Testis (tissue), 2 donors: ENCODE measurements at regions not wholly inside any gene's neighbourhood (a gene's known extent, or its start where the extent isn't known, plus 50 kb on each side); places are given as distances from the start of the nearest gene placed in this dataset.
A peak's percentile ranks its signal among the peaks of the same experiment; 100 is the strongest.

Experiments used
- DNase-seq: peaks from one replicate; pipeline ENCODE4 v3.0.0-alpha.2; 2019
- H3K27ac ChIP-seq, 2 donors: fragments of 200-600 bp; sonication (generic); one replicate each; pipeline ENCODE4 v1.5.1; 2019
- H3K27me3 ChIP-seq: fragments of 200-600 bp; sonication (generic); one replicate; pipeline ENCODE4 v1.5.1; 2019
- H3K36me3 ChIP-seq: fragments of 200-600 bp; sonication (generic); one replicate; pipeline ENCODE4 v1.5.1; 2017; ENCODE audit warnings: low read depth; ENCODE audit errors: missing control alignments
- H3K4me1 ChIP-seq: fragments of 200-600 bp; sonication (generic); one replicate; pipeline ENCODE4 v1.5.1; 2019
- H3K4me3 ChIP-seq, 2 donors: fragments of 200-600 bp; sonication (generic); one replicate each; pipeline ENCODE4 v1.5.1; 2017 to 2019
- H3K9me3 ChIP-seq: fragments of 200-600 bp; sonication (generic); one replicate; pipeline ENCODE4 v1.5.1; 2017
- POLR2A ChIP-seq: fragments of 450-650 bp; IDR thresholded peaks from one replicate; pipeline ENCODE4 v1.6.1; 2017; ENCODE audit warnings: antibody characterized with exemption, mild to moderate bottlenecking, moderate library complexity
- WGBS, 2 donors: methylation state at CpG; one replicate each; pipeline ENCODE4 v1.1.5; 2018; 5-methylcytosine and 5-hydroxymethylcytosine counted together
- intact Hi-C: fragments of 100-400 bp; cut with DNase I; formaldehyde crosslinking; loops from one replicate; pipeline ENCODE4 v1.15.1; 2023; ENCODE audit warnings: low total_unique reads
- TF ChIP-seq, protein P1 (sequence below), 3 experiments: fragments of 450-650 bp in 2 of 3; fragments of 200-600 bp in 1 of 3; sonication (generic) in 1 of 3; IDR thresholded peaks; one replicate each; pipeline ENCODE4 v1.5.1; 2016 to 2019; ENCODE audit warnings: antibody characterized with exemption in 3 of 3, mild to moderate bottlenecking in 2 of 3, moderate library complexity in 1 of 3

DNA sequence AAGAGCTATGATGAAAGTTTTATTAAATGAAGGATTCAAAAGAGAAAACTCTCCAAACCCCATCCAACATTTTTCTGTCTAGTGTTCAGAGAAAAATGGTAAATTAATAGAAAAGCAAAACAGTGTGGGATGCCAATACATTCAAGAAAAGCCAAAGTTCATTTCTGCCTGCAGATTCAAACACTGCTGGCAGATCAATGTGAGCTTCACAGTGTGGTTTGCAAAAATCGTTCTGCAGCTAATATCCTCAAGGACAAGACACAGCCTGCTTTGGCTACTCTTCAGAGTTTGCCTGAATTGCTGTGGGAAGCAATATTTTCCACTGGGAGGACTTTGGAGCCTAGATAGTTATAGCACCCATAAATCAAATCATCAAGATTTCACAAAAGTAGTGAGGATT lies 619.9 kb upstream of the SUCLG2 start:
- Histone ChIP-seq H3K27me3 (no peaks in the 10 kb centered on the region), H3K36me3 (no peaks in the 10 kb centered on the region), H3K4me3 (no peak overlapping the region), H3K4me1 (no peaks in the 10 kb centered on the region), H3K27ac (no peak overlapping the region), H3K9me3 (no peaks in the 10 kb centered on the region)
- no peak for TF ChIP-seq POLR2A
- TF ChIP-seq, protein P1, sequence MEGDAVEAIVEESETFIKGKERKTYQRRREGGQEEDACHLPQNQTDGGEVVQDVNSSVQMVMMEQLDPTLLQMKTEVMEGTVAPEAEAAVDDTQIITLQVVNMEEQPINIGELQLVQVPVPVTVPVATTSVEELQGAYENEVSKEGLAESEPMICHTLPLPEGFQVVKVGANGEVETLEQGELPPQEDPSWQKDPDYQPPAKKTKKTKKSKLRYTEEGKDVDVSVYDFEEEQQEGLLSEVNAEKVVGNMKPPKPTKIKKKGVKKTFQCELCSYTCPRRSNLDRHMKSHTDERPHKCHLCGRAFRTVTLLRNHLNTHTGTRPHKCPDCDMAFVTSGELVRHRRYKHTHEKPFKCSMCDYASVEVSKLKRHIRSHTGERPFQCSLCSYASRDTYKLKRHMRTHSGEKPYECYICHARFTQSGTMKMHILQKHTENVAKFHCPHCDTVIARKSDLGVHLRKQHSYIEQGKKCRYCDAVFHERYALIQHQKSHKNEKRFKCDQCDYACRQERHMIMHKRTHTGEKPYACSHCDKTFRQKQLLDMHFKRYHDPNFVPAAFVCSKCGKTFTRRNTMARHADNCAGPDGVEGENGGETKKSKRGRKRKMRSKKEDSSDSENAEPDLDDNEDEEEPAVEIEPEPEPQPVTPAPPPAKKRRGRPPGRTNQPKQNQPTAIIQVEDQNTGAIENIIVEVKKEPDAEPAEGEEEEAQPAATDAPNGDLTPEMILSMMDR (IDR thresholded peaks at IDR 0.05), result no peak
- intact Hi-C loops, result no loop called here
- peak; percentile 54 for DNase-seq
- 20 to 21% methylated on average over 1 of the region's 1 CpG for WGBS, 2 donors

DNA sequence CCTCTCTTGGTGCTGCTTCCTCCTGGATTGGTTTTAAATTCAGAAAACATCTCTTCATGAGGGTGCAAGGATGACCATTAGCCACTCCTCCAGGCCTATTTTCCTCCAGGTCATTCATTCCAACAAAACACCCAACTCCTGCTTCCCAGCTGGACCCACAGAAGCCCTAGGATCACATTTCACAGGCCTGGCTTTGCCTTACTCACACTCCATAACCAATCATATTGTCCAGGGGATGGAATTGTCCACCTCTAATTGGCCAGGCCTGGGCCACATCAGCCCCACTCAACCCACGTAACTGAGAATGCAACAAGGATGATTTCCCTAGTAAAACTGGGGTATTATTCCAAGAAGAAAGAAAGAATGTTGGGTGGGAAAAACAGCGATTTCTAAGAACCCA lies 616.7 kb upstream of the SUCLG2 start:
- 71 to 73% methylated on average over 2 of the region's 2 CpGs for WGBS, 2 donors
- DNase-seq, result no peak
- Histone ChIP-seq H3K27ac (no peak overlapping the region), H3K4me3 (no peak overlapping the region), H3K4me1 (no peaks in the 10 kb centered on the region), H3K27me3 (no peaks in the 10 kb centered on the region), H3K36me3 (no peaks in the 10 kb centered on the region), H3K9me3 (no peaks in the 10 kb centered on the region)
- intact Hi-C loops, result no loop called here
- TF ChIP-seq, protein P1 (IDR thresholded peaks at IDR 0.05), result no peak
- TF ChIP-seq POLR2A, result no peak

DNA sequence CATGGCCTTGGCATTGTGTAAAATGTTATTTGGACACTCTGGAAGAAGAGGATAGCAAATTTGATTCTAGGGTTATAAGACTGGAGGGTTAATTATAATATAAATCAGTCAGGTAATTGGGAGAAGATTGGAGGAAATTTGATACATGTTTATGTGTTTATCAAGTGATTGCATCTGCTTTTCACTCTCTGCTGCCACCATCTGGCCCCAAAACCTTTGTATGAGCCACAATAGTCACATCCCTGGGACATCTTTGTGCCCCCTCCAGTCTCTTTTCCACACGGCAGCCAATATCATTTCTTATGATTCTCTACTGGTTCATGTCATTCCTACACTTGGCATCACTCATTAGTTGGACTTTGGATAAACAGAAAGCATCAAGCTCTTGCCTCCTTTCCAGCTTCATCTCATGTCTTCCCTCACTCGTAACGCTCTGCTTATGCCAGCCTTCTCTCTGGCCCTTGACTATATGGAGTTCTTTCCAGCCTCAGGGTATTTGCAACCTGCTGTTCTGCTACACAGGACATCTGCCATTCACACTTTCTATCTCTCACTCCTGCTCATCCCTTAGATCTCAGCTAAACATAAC lies 602.3 kb upstream of the SUCLG2 start:
- TF ChIP-seq, protein P1 (IDR thresholded peaks at IDR 0.05), result no peak
- no peak for TF ChIP-seq POLR2A
- 83 to 91% methylated on average over 3 of the region's 3 CpGs for WGBS, 2 donors
- Histone ChIP-seq H3K4me1 (no peaks in the 10 kb centered on the region), H3K27ac (no peak overlapping the region), H3K9me3 (no peaks in the 10 kb centered on the region), H3K4me3 (no peak overlapping the region), H3K36me3 (no peaks in the 10 kb centered on the region), H3K27me3 (no peaks in the 10 kb centered on the region)
- DNase-seq, result peak; percentile 18
- intact Hi-C loops, result no loop called here

DNA sequence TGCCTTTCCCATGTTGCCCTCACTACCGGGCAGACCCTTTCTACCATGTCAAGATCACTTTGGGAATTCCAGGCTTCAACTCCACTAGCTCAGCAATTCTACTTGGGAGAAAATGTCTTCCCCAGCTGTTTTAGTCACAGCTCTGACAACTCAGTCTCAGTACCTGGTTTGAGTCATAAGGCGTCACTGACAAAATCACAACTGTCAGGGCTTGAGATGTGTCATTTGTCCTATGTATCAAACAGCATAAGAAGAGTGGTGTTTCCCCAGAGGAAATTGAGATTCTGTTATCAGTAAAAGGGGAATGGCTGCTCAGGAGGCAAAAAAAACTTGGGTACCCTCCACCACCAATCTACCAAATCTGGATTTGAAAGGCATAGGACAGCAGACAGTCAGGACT lies 594.9 kb upstream of the SUCLG2 start:
- no peak for DNase-seq

DNA sequence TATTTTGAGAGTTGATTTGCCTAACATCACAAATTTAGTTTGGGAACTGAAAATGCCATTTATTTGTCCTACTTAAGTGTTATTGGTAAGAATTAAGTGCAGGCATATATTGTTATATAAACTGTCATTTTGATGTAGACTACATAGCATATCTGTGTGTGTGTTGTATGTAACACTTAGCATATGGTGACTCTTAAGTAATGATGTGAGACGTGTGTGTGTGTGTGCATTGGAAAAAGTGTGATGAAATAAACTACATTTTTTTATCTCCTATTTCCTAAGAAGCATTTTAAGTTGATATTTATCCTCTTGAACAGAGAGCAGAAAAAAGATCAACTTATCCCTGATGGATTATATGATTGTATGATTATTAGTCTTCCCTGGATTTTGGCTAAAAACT lies 588.2 kb upstream of the SUCLG2 start:
- H3K27me3 ChIP-seq, result no peaks in the 10 kb centered on the region
- TF ChIP-seq POLR2A, result no peak
- TF ChIP-seq, protein P1 (IDR thresholded peaks at IDR 0.05), result no peak
- intact Hi-C loops, result no loop called here
- H3K27ac ChIP-seq, result no peak overlapping the region
- WGBS, 2 donors, result 83 to 87% methylated on average over 1 of the region's 1 CpG
- H3K36me3 ChIP-seq, result no peaks in the 10 kb centered on the region
- H3K4me1 ChIP-seq, result no peaks in the 10 kb centered on the region
- H3K9me3 ChIP-seq, result no peaks in the 10 kb centered on the region
- DNase-seq, result no peak
- H3K4me3 ChIP-seq, result no peak overlapping the region

More for the DNA sequence above, 594.9 kb upstream of the SUCLG2 start:
- Histone ChIP-seq H3K9me3 (no peaks in the 10 kb centered on the region), H3K27me3 (no peaks in the 10 kb centered on the region), H3K36me3 (no peaks in the 10 kb centered on the region), H3K4me1 (no peaks in the 10 kb centered on the region), H3K4me3 (no peak overlapping the region), H3K27ac (no peak overlapping the region)
- intact Hi-C loops, result no loop called here
- WGBS, 2 donors, result 91 to 93% methylated on average over 2 of the region's 2 CpGs
- TF ChIP-seq, protein P1 (IDR thresholded peaks at IDR 0.05), result no peak
- TF ChIP-seq POLR2A, result no peak
